GM18870 (cell line): ENCODE measurements at regions not wholly inside any gene's neighbourhood (a gene's known extent, or its start where the extent isn't known, plus 50 kb on each side); places are given as distances from the start of the nearest gene placed in this dataset.

Experiments used
- ATAC-seq: cut with Tn5 transposase; IDR thresholded peaks from one replicate; pipeline ENCODE4 v1.9.1; 2021; ENCODE audit warnings: moderate library complexity; ENCODE audit not compliant: unreplicated experiment

DNA sequence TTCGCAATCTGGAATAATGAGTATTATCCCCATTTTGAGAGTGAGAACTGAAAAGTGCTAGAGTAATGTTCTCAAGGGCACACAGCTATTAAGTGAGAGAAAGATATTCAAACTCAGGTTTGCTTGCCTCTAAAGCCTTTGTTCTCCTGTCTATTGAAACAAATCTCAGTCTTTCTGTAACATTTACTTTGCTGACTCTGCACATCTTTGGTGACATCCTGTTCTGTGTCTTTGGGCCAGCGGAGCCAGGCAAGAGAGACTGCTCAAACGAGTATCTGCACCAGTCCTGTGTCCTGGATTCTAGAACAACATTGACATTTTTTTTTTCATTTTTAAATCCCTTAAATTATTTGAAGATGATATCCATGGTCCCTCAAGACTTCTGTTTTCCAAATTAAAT is 1539.2 kb upstream of the PIK3C3 start:
- ATAC-seq: no peak

GRCh38 chr18:40415176-40415791 is 1539.8 kb upstream of the PIK3C3 start:
- ATAC-seq: no peak

GRCh38 chr18:40414155-40414754 is 1540.8 kb upstream of the PIK3C3 start:
- ATAC-seq: no peak

GRCh38 chr18:40413160-40413559 is 1541.9 kb upstream of the PIK3C3 start:
- no peak for ATAC-seq

DNA sequence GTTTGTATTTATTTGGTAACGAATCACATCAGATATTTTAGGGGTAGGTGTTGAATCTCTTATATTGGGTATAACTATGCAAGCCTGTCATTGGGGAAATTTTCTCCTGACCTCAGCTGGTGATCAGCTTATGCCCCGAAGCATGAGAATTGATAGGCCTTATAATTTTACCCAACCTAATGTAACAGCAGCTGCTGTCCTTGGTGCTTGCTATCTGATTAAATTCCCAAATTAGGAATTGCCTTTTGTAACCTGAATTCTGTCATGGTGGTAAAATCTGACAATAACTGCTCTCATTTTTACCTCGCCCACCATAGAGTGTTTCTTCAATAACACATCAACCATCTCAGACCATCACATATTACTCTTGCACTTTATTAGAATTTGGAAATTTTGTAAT is 1542.6 kb upstream of the PIK3C3 start:
- ATAC-seq: no peak

- ATAC-seq: no peak
Observed at GRCh38 chr18:40407909-40408308, 1547.1 kb upstream of the PIK3C3 start.

DNA sequence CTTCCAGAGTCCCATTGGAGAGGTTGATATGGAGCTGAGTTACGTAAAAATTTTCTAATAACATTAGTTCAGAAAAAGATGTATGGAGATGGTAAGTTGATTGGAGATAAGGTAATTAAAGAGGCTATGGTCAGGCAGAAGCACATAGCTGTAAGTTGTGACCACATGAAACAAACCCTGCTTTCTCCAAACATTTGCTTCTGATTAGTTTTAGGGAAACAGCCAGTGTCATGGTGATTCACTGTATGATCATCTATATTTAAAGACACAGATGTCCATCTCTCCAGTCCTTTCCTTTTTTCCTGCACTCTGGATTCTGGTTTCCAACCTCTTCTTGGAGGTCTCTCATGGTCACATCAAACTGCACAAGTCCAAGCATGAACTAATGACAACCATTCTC is 1550.8 kb upstream of the PIK3C3 start:
- no peak for ATAC-seq

DNA sequence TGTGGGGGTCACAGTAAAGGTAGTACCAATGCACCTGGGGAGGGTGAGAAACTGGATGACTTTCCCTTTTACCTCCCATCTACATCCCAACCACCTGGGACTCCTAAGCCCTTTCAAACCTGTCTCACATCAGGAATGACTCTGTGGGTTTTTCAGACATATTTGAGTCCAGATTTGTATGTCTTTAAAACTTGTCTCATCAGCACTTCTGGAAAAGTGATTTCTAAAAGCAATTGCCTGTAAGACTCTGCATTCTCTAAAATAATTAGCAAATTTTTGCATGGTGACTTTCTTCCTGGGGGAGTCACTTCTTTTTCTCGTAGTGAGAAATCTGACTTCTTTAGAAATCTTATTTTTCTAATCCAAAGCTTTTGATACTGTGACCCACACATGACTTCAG is 1553.0 kb upstream of the PIK3C3 start:
- no peak for ATAC-seq

- ATAC-seq: no peak
Observed at GRCh38 chr18:40388121-40388520, 1566.9 kb upstream of the PIK3C3 start.

GRCh38 chr18:40387130-40387787 is 1567.8 kb upstream of the PIK3C3 start:
- ATAC-seq: no peak

DNA sequence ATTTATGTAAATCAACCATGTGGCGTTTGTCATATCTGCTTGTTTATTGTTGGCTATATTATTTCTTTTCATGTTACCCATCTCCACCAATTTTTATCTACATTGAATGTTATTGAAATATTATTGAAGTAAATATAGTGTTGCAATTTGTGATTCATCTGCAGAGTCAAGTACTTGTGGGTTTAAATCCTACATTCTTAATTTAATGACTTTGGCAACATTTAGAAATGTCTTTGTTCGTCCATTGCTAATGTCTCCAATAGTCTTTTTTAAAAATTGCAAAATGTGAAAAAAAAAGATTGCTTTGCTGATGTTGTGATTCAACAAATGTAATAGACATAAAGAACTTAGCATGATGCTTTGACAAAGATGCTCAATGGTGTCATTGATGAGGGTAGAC is 1572.8 kb upstream of the PIK3C3 start:
- ATAC-seq: no peak

GRCh38 chr18:40380686-40381439 is 1574.2 kb upstream of the PIK3C3 start:
- no peak for ATAC-seq

- no peak for ATAC-seq
Observed at GRCh38 chr18:40375837-40376236, 1579.2 kb upstream of the PIK3C3 start.

- ATAC-seq: no peak
Observed at GRCh38 chr18:40371673-40372072, 1583.4 kb upstream of the PIK3C3 start.

GRCh38 chr18:40367576-40367975 is 1587.5 kb upstream of the PIK3C3 start:
- no peak for ATAC-seq

DNA sequence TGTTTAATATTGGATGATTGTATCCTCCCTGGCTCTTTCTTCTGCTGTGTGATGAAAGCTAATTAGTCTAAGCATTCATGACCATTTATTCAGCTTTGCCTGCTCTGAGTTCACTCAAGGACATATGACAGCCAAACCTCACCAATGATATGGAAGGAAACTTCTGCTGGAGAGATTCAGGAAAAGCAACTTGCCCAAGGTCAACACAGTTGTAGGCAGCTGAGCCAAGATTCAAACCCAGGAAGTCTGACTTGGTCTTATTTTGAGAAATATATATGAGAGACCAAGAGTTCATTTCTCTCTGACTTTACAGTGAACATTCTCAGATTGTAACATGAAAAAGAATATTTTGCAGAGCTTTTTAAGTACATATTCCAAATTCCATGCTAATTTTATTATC is 1588.5 kb upstream of the PIK3C3 start:
- no peak for ATAC-seq

GRCh38 chr18:40365526-40365925 is 1589.5 kb upstream of the PIK3C3 start:
- no peak for ATAC-seq

DNA sequence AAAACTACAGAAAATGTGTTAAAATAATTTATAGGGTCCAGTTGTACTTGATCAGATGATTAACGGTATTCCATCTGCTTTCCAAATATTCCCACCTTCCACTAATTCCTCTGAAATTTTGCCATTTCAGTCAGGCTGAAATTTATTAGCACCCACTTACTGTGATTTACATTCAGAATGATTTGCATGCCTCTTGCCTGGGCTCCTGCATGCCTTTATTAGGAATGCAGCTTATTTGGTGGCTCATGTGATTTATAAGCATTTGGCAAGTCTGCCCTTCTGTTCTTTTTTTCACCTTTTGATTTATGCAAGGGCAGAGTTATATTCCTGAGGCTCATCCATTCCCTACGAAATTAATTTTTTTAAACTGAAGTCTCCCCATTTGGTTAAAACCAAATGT is 1594.5 kb upstream of the PIK3C3 start:
- no peak for ATAC-seq

GRCh38 chr18:40357536-40357935 is 1597.5 kb upstream of the PIK3C3 start:
- no peak for ATAC-seq

DNA sequence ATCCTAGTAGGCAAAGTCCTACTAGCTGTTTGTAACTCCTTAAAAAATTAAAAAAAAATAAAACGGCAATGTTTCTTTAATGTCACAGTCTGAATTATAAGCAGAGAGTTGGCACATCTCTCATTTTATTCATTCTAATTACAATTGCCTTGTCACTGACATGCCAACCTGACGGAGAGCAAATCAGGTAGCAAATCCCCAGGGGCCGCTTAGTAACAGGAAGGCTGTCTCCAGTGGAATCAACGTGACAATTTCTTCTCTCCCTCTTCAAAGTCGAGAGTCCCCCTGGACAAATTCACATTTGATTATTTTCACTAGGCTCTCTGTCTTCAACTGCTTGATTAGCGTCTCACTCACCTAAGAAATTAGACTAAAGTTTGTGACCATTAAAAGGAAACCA is 1598.9 kb upstream of the PIK3C3 start:
- no peak for ATAC-seq

DNA sequence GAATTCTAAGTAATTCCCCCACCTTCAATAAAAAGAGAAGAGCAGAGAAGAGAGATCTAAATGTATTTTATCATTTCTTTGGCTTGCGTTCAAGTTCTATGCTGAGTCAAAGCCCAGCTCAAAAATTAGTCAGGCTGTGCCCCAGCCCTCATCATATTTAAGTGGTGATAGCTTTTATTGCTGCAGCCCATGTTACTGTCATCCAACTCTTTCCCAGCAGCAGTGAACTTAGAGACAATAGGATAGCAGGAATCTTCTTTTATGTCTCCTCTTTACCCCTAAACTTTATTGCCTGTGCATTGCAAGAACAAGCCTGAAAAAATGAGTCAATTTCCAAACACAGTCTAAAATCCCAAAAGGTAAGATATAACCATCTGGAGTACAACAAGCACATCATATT is 1599.3 kb upstream of the PIK3C3 start:
- no peak for ATAC-seq

- ATAC-seq: no peak
Observed at GRCh38 chr18:40348196-40348595, 1606.8 kb upstream of the PIK3C3 start.
